GM19438 (cell line): ENCODE measurements at regions not wholly inside any gene's neighbourhood (a gene's known extent, or its start where the extent isn't known, plus 50 kb on each side); places are given as distances from the start of the nearest gene placed in this dataset.
"Not testable (repeated sequence)": the region's sequence is repeated elsewhere in the genome, so short reads cannot be mapped to it uniquely, and the experiment has no call there.

Source experiments
- ATAC-seq: cut with Tn5 transposase; IDR thresholded peaks from one replicate; pipeline ENCODE4 v1.9.1; 2021; ENCODE audit warnings: low read depth; ENCODE audit not compliant: unreplicated experiment

DNA sequence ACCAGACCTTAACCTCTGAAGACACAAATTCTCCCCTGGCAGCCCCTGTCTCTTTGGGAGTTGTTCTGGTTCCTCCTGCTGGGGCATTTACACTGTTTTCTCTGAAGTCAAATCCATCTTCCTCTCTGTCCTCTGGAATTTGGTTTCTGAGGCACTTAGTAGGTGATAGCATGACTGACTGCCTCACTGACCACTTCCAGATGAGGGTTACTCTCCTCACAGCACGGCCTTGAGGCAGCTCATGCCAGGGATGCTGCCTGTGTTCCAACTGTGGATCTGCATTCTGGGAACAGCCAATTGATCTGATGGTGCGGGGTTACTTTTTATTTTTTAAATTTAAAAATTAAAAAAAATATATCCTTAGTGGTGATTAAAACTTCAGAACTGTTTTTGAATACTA, 140.9 kb upstream of the ROPN1 start:
- ATAC-seq: no peak

DNA sequence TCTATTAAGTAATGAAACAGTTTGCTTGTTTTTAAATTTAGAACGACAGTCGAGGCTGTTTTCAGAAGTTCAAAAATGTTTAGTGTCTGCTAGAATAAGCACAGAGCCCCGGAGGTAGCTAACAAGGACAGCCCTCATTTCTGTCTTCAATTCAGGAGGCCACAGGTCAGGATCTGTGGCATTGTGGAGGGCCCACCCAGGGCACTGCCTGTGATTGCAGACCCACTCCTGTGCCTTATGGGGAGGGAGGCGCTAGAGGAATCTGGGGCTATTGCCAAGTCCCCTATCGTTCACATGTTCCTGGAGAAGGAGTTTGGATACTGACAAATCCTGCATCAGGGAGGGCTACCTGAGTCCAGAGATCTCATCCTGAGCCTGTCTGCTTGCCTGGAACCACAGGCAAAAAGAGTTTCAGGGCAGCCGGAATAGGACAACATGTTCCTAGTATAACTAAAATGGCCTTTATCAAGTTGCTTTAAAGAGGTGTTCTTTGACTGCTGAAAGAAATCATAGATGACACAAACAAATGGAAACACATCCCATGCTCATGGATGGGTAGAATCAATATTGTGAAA, 141.5 kb upstream of the ROPN1 start:
- no peak for ATAC-seq

DNA sequence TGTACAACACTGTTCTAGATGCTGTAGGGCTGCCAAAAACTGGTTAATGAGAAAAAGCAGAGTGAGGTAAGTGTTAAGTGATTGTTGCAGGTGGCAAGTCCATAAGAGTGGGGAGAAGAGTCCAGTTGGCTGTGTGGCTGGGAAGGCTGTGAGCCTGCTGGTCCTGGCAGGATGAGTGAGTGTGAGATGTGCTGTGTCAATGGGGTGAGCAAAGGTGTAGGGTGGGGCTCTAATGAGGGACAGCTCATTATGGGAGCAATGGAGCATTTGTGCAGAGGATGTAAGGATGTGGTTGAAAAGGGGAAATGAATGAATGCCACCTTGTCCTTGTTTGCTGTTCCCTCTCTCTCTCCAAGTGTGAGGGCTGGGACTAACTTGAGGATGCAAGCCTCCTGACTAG, 145.3 kb upstream of the ROPN1 start:
- no peak for ATAC-seq

DNA sequence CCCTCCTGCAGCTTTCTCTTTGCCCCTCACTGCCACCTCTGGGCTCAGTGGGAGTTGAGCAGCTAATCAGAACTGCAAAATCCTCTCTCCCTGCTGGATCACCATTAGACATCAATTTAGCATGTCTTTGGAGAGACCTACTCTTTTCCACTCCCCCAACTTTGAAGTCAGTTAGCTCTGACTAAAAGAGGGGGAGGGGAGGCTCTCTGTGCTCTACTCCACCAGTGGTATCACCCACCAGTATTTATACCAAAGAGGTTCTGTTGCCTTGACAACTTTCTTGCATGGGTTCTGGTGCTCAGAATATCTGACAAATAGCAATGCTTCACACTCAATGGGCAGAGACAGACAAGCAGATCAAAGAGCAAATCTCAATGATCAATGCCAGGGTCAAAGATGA, 146.2 kb upstream of the ROPN1 start:
- ATAC-seq: no peak

DNA sequence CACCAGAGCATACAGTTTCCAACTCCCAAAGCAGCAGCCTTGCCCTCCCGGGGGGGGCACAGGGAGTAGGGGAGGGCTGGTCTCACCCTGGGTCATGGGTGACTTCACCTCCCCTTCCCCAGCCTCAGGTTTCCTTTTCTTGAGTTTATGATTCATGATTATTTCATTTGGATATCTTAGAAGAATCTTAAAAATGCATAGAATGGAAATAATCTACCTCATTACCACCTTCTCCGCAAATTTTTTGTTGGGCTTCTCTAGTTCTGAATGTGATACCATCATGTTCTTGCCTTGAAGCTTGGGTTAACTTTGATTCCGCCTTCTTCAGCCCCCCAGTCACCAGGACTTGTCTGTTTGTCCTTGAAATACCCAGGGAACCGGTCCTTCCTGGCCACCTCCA, 148.8 kb upstream of the ROPN1 start:
- ATAC-seq: no peak

DNA sequence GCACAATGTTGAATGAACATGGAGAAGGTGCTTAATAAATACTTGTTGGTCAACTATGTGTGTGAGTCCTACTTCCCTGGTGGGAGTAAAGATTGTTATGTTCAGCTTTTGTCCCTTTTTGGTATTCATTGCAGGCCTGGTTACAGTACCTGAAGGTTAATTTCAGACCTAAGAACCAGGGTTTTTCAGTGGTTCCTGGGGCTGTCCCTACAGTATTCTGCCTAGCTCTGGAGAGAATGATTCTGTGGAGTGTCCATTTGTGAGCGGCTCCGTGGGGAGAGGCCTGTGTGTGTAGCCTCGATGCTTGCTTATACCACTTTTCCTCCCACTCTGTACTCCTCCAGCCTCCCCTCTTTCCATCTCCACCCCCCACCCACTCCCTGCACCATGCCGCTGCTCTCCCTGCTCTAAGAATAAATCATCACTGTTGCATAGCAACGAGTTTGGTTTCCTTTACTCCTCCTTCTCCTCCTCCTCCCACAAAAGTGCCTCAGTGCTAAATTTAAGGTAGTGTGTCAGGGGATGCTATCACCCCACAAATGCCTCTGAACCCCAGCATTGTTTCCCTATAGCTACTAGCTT, 150.6 kb upstream of the ROPN1 start:
- ATAC-seq: no peak

DNA sequence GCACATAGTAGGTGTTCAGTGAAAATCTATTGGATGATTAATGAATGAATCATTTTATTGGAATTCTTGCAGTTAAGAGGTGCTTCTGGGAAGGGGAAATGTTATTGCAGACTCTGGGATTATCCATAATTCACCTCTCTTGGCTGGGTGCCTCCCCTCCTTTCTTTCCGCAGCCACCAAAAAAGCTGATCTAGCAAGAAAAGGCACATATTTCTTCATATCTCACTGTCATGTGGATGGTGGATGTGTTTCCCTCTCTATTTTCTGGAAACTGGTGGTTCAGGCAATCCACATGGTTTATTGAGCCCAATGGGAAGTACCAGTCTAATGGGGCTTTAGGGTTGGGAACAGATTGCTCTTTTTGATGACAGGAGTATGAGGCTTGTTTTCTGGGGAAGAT, 151.1 kb upstream of the ROPN1 start:
- no peak for ATAC-seq

DNA sequence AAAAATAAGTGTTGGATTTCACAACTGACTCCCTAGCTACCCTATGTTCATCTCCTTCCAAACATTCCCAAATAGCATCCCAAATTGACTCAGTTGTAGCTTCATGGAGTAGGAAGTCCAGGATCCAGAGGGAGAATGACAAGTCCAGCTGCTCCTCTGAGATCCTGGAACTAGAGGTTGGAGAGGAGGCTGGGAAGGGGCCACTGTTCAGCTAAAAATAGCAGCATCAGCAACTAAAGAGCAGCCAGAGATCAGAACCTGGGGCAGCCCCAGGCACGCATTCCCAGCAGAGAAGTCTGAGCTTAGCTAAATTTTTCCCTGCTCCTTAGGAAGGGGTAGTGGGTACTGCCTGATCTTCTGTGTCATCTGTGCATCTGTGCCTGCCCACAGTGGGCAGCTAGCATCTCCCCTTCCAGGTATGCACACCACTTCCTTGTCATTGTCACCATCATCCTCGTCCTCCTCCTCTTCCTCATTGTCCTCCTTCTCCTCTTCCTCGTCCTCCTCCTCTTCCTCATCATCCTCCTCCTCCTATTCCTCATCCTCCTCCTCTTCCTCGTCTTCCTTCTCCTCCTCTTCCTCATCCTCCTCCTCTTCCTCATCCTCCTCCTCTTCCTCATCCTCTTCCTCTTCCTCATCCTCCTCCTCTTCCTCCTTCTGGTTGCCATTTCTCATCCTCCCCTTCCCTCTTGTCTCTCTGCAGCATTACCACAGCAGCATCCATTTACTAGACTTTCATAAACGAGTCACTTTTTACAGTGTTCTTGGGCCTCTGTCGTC, 152.3 kb upstream of the ROPN1 start:
- ATAC-seq: no peak

DNA sequence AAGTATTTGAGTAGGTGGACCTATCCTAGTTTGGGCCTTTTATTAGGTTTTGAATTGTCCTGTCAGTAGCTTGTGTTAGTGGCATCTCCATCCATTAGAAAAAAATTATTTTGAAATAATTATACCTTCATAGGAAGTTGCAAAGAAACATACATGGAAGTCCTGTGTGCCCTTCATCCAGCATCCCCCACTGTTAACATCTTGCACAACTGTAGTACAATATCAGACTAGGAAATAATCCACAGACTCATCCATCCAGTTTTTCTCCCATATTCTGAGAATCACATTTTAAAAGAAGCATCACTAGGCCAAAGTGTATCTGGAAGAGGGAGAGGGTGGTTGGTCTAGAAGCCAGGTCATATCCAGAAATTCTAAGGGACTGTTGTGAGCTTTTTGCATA, 155.5 kb upstream of the ROPN1 start:
- ATAC-seq: no peak

DNA sequence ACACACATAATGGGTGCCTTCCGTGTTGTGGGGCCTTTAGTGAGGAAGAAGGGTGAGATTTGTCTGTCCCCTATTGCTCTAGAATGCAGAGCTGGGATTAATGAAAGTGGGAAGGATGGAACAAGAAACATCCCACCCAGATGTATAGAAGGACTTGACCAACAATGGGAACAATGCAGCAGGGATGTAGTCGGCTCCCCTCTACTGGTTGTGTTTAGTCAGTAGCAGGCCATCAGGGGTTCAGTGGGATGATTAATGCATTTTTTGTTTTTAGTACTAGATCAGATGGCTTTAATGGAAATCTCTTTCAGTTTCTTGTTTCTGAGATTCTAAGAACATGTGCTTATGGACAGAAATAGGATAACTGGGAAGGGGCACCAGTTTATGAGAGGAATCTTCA, 156.0 kb upstream of the ROPN1 start:
- no peak for ATAC-seq

DNA sequence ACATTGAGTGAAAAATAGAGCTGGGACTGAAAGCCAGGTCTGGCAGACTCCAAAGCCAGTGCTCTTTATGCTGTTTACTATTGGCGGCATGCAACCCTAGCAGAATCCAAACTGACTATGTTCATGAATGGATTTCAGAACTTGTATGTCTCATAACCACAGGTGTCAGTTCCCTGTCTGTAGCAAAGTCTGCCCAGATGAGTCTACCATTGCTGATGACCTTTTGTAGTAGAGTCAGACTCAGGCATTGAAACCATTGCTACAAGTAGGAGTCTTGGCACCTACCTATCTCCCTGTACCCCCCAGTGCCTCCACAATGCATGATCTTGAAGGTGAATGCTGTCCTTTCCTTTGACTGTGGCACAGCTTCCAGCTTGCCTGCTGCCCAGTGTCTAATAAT, 157.2 kb upstream of the ROPN1 start:
- no peak for ATAC-seq

DNA sequence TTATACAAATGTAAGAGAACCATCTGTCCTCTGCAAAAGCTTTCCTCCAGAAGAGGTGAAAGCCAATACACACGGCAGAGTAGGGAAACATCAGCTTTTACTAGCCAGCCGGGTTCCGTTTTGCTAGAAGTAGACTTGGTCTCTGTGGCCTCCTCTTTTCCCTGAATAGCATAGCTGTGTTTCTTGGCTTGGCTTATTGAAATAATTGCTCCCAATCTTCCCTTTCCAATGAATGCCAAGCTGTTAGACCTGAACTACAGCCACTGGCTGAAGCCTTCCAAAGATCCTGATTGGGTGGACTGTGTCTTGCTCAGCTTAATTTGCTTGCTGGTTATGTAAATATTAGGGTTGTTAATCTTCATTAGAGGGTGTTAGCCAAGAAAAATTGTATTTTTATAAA, 157.8 kb upstream of the ROPN1 start:
- no peak for ATAC-seq

DNA sequence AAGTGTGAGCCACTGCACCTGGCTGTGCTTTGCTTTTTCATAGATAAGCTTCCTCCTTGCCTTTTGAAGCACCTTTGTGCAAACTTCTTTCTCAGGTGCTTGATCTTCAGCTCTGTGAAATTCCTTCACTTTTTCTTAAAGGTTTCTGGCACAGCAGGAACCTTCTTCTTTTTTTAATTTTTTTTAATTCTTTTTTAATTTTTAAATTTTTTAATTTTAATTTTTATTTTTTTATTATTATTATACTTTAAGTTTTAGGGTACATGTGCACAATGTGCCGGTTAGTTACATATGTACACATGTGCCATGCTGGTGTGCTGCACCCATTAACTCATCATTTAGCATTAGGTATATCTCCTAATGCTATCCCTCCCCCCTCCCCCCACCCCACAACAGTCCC, 161.0 kb upstream of the ROPN1 start:
- not testable (repeated sequence) for ATAC-seq

DNA sequence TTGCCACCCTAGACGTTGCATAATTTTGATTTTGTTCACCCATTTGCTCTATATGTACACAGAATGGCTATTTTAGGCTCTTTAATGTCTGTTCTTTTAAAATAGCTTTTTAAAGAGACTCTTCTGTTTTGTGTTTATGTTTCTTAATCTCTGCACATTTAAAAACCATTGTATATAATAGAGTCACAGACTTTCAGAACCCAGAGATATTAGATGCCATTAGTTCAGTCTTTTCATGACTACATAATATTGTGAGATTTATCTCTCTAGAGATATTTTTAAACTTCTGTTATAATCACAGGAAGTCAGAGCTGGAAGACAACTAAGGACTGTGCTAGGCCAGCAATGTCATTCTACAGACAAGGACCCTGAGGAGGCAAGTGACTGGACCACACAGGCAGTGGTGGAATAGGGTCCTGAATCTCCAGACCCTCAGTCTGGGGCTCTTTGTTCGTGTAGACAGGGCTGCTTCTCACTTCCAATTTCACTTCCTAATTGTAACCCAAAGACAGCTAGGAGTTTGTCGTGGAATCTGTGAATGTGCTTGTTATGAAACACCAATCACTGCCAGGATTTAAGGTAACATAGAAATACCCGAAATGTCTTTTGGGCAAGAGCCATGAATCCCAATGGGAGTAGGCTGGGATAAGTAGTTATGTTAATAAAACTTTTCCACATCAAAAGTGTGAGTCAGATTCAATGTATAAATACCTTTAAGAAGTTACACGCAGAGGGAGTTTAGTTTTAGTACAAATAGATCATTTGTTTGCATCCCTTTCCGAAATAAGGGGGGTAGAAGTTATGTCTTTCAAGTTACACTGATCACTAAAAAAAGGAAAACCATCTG, 165.2 kb upstream of the ROPN1 start:
- no peak for ATAC-seq

DNA sequence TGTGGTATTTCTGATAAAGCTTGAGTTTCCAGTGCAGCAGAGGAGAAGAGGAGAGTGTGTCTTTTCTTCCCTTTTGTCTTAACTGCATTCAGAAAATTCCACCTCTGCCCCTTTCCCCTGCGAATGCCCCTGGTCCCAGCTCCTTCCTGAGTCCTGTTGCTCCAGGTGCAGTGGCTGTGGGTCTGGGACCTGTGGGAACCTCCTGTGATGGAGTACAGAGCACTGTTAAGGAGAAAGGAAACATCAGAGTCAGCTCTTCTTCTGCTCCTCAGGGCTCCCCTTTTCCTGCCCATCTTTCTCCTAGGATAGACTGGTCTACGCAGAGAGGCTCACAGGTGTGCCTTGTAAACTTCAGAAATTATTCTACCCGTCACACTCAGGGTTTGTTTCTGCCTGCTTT, 165.8 kb upstream of the ROPN1 start:
- no peak for ATAC-seq

DNA sequence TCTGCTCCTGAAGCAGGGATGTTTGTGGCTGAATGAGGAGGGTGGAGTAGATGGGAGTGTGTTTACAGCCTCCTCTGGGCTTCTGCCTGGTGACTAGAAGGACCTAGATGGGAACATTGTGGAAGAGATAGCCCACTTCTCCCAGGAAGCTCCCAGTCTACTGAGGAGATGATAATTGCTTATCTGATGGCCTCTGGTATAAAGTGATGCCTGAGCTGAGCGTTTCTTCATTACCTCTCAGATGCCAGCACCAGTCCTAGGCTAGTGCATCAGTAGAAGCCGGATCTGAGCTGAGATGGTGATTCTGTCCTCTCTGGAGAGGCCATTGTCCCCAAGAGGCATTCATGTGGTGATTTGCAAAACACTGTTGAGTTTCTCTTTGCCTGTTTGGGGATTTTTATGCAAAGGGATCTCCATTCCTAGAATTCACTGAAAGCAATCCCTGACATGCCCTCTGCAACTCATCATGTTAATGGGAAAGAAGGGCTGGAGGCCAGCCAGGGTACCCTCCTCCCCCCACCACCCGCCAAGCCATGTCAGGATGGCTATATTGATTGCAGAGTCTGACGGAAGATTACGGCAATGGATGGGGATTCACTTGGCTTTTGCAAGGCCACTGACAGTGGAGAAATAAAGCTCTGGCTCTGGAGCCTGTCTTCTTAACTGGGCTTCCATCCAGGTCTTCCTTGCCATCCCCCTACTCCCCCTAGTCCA, 166.4 kb upstream of the ROPN1 start:
- no peak for ATAC-seq

DNA sequence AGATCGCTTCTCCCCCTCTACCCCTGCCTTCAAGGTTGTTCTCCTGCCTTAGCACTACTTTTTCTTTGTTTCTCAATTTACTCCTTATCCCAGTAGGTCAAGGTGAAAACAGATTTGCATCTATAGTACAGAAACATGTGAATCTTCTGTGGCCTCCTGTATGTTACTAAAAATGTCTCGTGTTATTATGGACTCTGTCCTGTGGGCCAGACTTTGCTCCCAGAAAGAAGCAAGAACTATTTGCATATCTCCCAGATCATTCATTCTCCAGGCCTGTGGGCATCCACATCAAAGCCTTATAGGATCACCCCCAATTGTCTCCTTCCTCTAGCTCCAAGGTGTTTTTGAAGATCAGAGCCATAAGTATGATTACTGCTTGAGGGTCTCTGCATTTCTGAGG, 169.5 kb upstream of the ROPN1 start:
- no peak for ATAC-seq

DNA sequence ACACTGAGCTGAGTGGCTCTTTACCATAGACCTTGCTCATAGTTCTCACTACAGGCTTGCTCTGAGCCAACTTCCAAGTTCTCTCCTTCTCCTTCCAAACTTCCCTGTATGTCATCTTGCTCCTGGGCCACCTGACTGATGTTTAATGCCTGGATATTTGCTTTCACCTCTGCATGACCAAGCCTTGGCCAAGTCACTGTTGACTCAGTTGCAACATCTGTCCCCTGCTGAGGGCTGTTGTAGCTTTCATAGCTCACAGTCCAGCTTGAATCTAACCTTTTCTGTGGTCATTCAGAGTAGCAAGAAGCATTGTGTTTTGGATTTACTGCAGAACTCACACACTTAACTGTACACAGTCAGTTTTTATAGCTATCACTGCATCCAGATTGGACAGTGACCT, 171.8 kb upstream of the ROPN1 start:
- no peak for ATAC-seq

DNA sequence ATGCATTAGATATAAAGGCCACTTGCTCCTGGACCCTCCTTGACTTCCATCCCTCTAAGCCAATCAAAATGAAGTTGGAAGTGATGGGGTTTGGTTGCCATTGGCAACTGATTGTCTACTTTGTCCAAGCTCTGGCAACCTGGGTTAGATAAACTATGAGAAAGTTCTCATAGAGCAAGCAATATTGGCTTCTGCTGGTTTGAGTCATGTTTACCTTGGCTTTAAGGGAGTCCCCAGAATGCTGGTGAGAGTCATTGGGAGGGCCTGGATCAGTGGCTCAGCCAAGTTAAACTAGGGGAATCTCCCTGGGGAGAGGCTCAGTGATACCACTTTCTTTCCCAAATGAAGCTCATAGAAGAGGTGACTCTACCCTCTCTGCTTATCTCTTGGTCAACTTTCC, 176.3 kb upstream of the ROPN1 start:
- no peak for ATAC-seq

DNA sequence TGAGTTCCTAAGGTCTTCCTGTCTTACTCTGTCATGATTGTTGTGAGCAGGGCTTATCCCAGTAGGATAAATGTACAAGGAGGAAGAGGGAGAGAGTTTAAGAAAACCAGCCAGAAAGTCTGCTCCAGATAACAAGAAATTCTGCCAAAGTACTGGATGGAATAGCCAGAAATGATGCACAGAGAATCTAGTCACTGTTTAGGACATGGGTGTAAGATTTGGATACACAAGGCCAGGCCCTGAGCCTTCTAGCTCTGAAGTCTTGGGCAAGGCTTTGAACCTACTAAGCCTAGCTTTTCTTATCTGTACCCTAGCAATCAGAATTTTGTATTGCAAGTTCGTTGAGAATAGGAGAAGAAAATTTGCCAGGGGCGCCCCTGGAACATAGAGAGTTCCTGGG, 180.4 kb upstream of the ROPN1 start:
- ATAC-seq: no peak

DNA sequence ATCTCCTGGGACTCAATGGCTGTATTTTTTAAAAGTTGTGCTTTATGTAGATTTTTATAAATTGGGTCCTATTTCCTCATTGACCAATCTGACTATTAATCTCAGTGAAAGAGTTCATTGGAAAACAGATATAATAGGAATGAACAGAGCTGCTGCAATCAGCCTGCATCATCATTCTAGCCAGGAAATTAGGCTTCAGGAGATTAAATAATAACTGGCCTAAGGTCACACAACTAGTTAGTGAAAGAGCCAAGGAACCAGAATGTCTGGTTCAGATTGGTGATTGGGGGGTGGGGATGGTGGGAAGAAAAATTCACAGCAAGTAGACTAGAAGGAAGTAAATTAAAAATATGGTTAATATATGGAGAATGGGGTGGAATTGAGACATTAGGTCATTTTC, 180.9 kb upstream of the ROPN1 start:
- no peak for ATAC-seq
